ENCODE measurements at regions not wholly inside any gene's neighbourhood (a gene's known extent, or its start where the extent isn't known, plus 50 kb on each side); places are given as distances from the start of the nearest gene placed in this dataset.
A peak's percentile ranks its signal among the peaks of the same experiment; 100 is the strongest.

- H3K4me1 ChIP-seq (replicated peaks in 1 of 4; ENCODE audit: control insufficient read depth in 3 of 4, insufficient read depth in 4 of 4, low read length in 3 of 4): peaks cover 0 to 11% (median 4%) of the 10 kb centered on the region in 4 experiments; a peak in 4 of 7 replicates
- H4K20me1 ChIP-seq (replicated peaks in 1 of 2; ENCODE audit: control insufficient read depth in 1 of 2, insufficient read depth in 2 of 2, low read length in 2 of 2): no peaks in the 10 kb centered on the region
- DNase-seq (ENCODE audit: low read depth in 1 of 2, low spot score in 2 of 2) (no peak), FAIRE-seq (no peak)
- no peak overlapping the region for H2BK12ac ChIP-seq (ENCODE audit: low read depth, low read length)
- no peaks in the 10 kb centered on the region for H3K79me1 ChIP-seq (ENCODE audit: low read depth, low read length)
- no peak overlapping the region for H3K4me3 ChIP-seq (ENCODE audit: extremely low read depth in 1 of 4, insufficient read depth in 2 of 4, low read depth in 3 of 4, low read length in 4 of 4)
- no peaks in the 10 kb centered on the region for H3K9me3 ChIP-seq (ENCODE audit: insufficient read depth in 2 of 2, low read depth in 1 of 2, low read length in 1 of 2)
- WGBS, 2 experiments (ENCODE audit: extremely low coverage in 1 of 2, insufficient coverage in 1 of 2, insufficient read length in 1 of 2, insufficient replicate concordance in 2 of 2, low coverage in 1 of 2, low lambda C conversion rate in 2 of 2, missing lambda C conversion rate in 1 of 2): 93% methylated on average over 6 of the region's 6 CpGs; no CpG with 5 or more reads in 1 of the 2 experiments
- H2BK20ac ChIP-seq (ENCODE audit: low read length): no peak overlapping the region
- POLR2A ChIA-PET (ENCODE audit: partially characterized antibody): interaction anchor here (0.8 kb wide), 2 partner anchors 30 to 31 kb away, joined by 3 to 4 read pairs; no protein-coding TSS in a partner anchor
- no peak overlapping the region for H2AK5ac ChIP-seq (ENCODE audit: low read depth, low read length)
- H3K56ac ChIP-seq (replicated peaks; ENCODE audit: insufficient read length, low read depth, low read length): no peak overlapping the region
- TF ChIP-seq ASH2L (IDR thresholded peaks at IDR 0.05; ENCODE audit: low read length): no peak
- TF ChIP-seq MAX (IDR thresholded peaks at IDR 0.05): no peak
- no peak for TF ChIP-seq RNF2 (IDR thresholded peaks at IDR 0.05; ENCODE audit: borderline replicate concordance, low read depth, low read length, missing control alignments, poor library complexity, severe bottlenecking)
- TF ChIP-seq NANOG (IDR thresholded peaks at IDR 0.05; ENCODE audit: insufficient read depth, low read depth, low read length, poor library complexity, severe bottlenecking): no peak
- no peak for TF ChIP-seq JUND (IDR thresholded peaks at IDR 0.05; ENCODE audit: low read length)
- no peak for TF ChIP-seq EP300 (IDR thresholded peaks at IDR 0.05; ENCODE audit: borderline replicate concordance in 1 of 2, low read depth in 2 of 2, low read length in 2 of 2)
- TF ChIP-seq SP2 (IDR thresholded peaks at IDR 0.05; ENCODE audit: low read length): no peak
- TF ChIP-seq TAF1 (IDR thresholded peaks at IDR 0.05; ENCODE audit: low read depth, low read length): no peak
- H3K4me2 ChIP-seq (ENCODE audit: insufficient read depth in 1 of 2, low read depth in 2 of 2, low read length in 2 of 2): no peak overlapping the region
- no peaks in the 10 kb centered on the region for H3K36me3 ChIP-seq (ENCODE audit: control insufficient read depth in 2 of 4, insufficient read depth in 4 of 4, low read length in 3 of 4)
- H3K4ac ChIP-seq (replicated peaks; ENCODE audit: insufficient read length, low read depth, low read length): no peak overlapping the region
- H2BK5ac ChIP-seq (ENCODE audit: low read depth, low read length): no peak overlapping the region
- H4K8ac ChIP-seq (ENCODE audit: extremely low read depth, insufficient read depth, low read length): no peak overlapping the region
- H2AFZ ChIP-seq (ENCODE audit: low read length): no peak overlapping the region
- H3K79me2 ChIP-seq (ENCODE audit: control insufficient read depth in 1 of 2, insufficient read depth in 2 of 2, low read length in 2 of 2): no peaks in the 10 kb centered on the region
- no peak overlapping the region for H3K14ac ChIP-seq (ENCODE audit: insufficient read length)
- H3K27ac ChIP-seq (ENCODE audit: low read depth, low read length): no peak overlapping the region
- no peak overlapping the region for H4K5ac ChIP-seq (ENCODE audit: insufficient read length, low read depth, low read length)
- H3K27me3 ChIP-seq (replicated peaks in 1 of 4; ENCODE audit: control insufficient read depth in 3 of 4, extremely low read depth in 1 of 4, insufficient read depth in 3 of 4, low read length in 3 of 4): no peaks in the 10 kb centered on the region
- H3K23ac ChIP-seq (ENCODE audit: insufficient read length): no peak overlapping the region
- H4K91ac ChIP-seq (replicated peaks; ENCODE audit: insufficient read length, low read length): peak overlapping the region; percentile 30
- H2BK15ac ChIP-seq (ENCODE audit: low read length): no peak overlapping the region
- H3K9ac ChIP-seq (replicated peaks in 1 of 4; ENCODE audit: extremely low read depth in 1 of 4, low read depth in 3 of 4, low read length in 3 of 4): no peak overlapping the region
- CTCF ChIA-PET (ENCODE audit: partially characterized antibody): interaction anchor here (0.6 to 0.9 kb wide), 2 partner anchors 21 to 41 kb away, joined by 3 to 6 read pairs; no protein-coding TSS in a partner anchor
- no peak overlapping the region for H3K18ac ChIP-seq (ENCODE audit: extremely low read depth, low read length)
- H3K23me2 ChIP-seq (ENCODE audit: low read depth, low read length): no peaks in the 10 kb centered on the region; the same call in 1 of the 2 replicates
- H2BK120ac ChIP-seq (replicated peaks; ENCODE audit: low read depth, low read length): no peak overlapping the region
Observed at GRCh38 chr20:52017669-52018317, 173.8 kb downstream of the ZFP64 start.

Data from H1 (cell line).